ENCODE measurements at regions not wholly inside any gene's neighbourhood (a gene's known extent, or its start where the extent isn't known, plus 50 kb on each side); places are given as distances from the start of the nearest gene placed in this dataset.

GRCh38 chr15:31439328-31439727, 112.7 kb downstream of the KLF13 start:
- TF ChIP-seq CTCF (IDR thresholded peaks at IDR 0.05) (peak in 3 of 6 experiments; percentile 10 to 36 (median 31)), POLR2A (IDR thresholded peaks at IDR 0.05) (no peak)
